Loucy (cell line): ENCODE measurements at regions not wholly inside any gene's neighbourhood (a gene's known extent, or its start where the extent isn't known, plus 50 kb on each side); places are given as distances from the start of the nearest gene placed in this dataset.

Experiments
- EZH2phosphoT487 ChIP-seq: fragments of 200-600 bp; IDR thresholded peaks from 2 replicates; pipeline ENCODE4 v1.6.1; 2018; ENCODE audit warnings: antibody characterized with exemption, mild to moderate bottlenecking, moderate library complexity, borderline replicate concordance
- TF ChIP-seq, protein P1 (sequence below): fragments of 200-600 bp; sonication (generic); conservative IDR thresholded peaks from 2 replicates; pipeline ENCODE4 v1.5.1; 2014; ENCODE audit warnings: mild to moderate bottlenecking, antibody characterized with exemption, low read length

DNA sequence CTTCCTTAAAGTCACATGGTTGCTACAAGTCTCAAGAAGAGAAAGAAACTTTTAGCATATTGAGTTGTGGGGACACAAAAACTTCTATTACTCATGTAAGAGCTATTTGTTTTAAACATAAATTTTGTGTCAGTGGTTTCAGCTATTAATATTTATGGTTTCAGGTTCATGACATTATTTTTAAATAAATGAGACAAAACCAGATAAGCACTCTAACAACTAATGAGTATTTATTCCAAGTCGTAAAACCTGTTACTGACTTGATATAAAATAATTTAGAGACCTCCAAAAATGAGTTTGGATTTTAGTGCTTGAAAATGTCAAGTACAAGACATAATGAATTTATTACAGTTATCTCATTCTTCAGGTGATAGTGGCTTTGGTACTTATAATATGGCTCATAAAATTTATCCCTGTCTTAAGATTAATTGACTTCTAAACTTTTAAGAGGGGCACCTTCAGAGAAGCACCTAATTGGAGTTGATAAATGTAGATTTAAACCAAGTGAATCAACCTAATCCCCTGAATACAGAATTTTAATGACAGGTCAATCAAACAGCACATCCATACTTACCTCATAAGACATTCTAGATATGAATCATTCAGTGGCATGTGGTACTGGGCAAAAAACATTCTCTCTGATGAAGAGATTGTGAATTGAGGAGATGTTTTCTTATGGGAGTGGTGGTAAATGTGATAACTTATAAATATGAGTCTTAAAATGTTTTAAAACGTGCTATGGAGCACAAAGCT lies 167.7 kb upstream of the PTGFR start:
- TF ChIP-seq, protein P1, sequence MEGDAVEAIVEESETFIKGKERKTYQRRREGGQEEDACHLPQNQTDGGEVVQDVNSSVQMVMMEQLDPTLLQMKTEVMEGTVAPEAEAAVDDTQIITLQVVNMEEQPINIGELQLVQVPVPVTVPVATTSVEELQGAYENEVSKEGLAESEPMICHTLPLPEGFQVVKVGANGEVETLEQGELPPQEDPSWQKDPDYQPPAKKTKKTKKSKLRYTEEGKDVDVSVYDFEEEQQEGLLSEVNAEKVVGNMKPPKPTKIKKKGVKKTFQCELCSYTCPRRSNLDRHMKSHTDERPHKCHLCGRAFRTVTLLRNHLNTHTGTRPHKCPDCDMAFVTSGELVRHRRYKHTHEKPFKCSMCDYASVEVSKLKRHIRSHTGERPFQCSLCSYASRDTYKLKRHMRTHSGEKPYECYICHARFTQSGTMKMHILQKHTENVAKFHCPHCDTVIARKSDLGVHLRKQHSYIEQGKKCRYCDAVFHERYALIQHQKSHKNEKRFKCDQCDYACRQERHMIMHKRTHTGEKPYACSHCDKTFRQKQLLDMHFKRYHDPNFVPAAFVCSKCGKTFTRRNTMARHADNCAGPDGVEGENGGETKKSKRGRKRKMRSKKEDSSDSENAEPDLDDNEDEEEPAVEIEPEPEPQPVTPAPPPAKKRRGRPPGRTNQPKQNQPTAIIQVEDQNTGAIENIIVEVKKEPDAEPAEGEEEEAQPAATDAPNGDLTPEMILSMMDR: no peak
- no peak for TF ChIP-seq EZH2phosphoT487
